Fibroblast of lung (primary cell): ENCODE measurements at regions not wholly inside any gene's neighbourhood (a gene's known extent, or its start where the extent isn't known, plus 50 kb on each side); places are given as distances from the start of the nearest gene placed in this dataset.

ENCODE experiments used
- DNase-seq, 2 donors: peaks; one replicate each; pipeline versions ENCODE4 v3.0.0 to v3.0.0-alpha.2; 2010; ENCODE audit warnings: low read depth in 2 of 2
- H2AFZ ChIP-seq: 2 replicates; pipeline ENCODE4 v1.5.1; 2012; ENCODE audit warnings: low read length, control low read depth, inconsistent platforms
- H3K27ac ChIP-seq: 2 replicates; pipeline ENCODE4 v1.5.1; 2011; ENCODE audit warnings: low read length, control low read depth; ENCODE audit not compliant: insufficient read depth
- H3K27me3 ChIP-seq: 2 replicates; pipeline ENCODE4 v1.5.1; 2011; ENCODE audit warnings: mild to moderate bottlenecking, low read length; ENCODE audit not compliant: control insufficient read depth, insufficient read depth
- H3K36me3 ChIP-seq: 2 replicates; pipeline ENCODE4 v1.5.1; 2011; ENCODE audit warnings: low read length; ENCODE audit not compliant: control insufficient read depth, insufficient read depth
- H3K4me1 ChIP-seq: 2 replicates; pipeline ENCODE4 v1.5.1; 2011; ENCODE audit warnings: low read length; ENCODE audit not compliant: control insufficient read depth, insufficient read depth; ENCODE audit errors: extremely low read depth
- H3K4me2 ChIP-seq: 2 replicates; pipeline ENCODE4 v1.5.1; 2011; ENCODE audit warnings: low read length, control low read depth; ENCODE audit not compliant: insufficient read depth; ENCODE audit errors: extremely low read depth
- H3K4me3 ChIP-seq, 4 experiments: fragments of 200-600 bp in 1 of 4; sonication (generic) in 1 of 4; replicated peaks in 1 of 4; 2 replicates each; pipeline ENCODE4 v1.5.1; 2011 to 2016; ENCODE audit warnings: low read length in 4 of 4, low read depth in 3 of 4, mild to moderate bottlenecking in 3 of 4, control low read depth in 2 of 4, inconsistent platforms in 1 of 4, mixed read lengths in 1 of 4; ENCODE audit not compliant: insufficient read depth in 1 of 4; ENCODE audit errors: control extremely low read depth in 1 of 4
- H3K79me2 ChIP-seq: 2 replicates; pipeline ENCODE4 v1.5.1; 2012; ENCODE audit warnings: mild to moderate bottlenecking, low read length, inconsistent platforms; ENCODE audit not compliant: control insufficient read depth, insufficient read depth
- H3K9ac ChIP-seq: 2 replicates; pipeline ENCODE4 v1.5.1; 2011; ENCODE audit warnings: mild to moderate bottlenecking, low read length, control low read depth; ENCODE audit not compliant: insufficient read depth
- H3K9me3 ChIP-seq: 2 replicates; pipeline ENCODE4 v1.5.1; 2012; ENCODE audit warnings: low read depth, low read length; ENCODE audit not compliant: control insufficient read depth, insufficient read depth
- H4K20me1 ChIP-seq: 2 replicates; pipeline ENCODE4 v1.5.1; 2011; ENCODE audit warnings: low read length; ENCODE audit not compliant: control insufficient read depth, insufficient read depth; ENCODE audit errors: extremely low read depth
- EZH2 ChIP-seq: IDR thresholded peaks from 2 replicates; pipeline ENCODE4 v1.5.1; 2012; ENCODE audit warnings: low read length, control low read depth, mild to moderate bottlenecking; ENCODE audit errors: missing control alignments
- TF ChIP-seq, protein P1 (sequence below), 2 donors: IDR thresholded peaks in 1 of 2; conservative IDR thresholded peaks in 1 of 2; 1 replicate in 1 of 2; 2 replicates in 1 of 2; pipeline ENCODE4 v1.5.1; 2011 to 2012; ENCODE audit warnings: low read length in 2 of 2, control low read depth in 1 of 2, inconsistent platforms in 1 of 2, low read depth in 1 of 2, mild to moderate bottlenecking in 1 of 2

DNA sequence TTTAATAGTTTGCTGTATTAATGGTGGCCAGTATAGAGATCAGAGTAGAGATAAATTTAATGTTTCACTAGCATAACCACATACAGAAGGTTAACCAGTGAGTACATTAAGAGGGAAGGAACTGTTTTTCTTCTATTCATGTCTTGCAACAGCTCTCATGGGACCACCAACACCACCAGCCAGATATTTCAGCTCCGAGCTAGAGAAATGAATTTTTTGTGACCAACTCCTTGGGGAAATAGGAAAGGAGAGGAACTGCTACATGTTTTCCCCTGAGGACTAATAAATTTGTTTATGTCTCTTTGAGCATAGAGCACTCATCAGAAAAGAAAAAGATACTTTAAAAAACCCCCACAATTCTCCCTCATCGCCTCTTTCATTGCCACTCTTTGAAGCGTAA is 247.5 kb downstream of the MBNL1 start:
- H3K27ac ChIP-seq = no peak overlapping the region
- no peak overlapping the region for H2AFZ ChIP-seq
- H3K9me3 ChIP-seq = no peaks in the 10 kb centered on the region
- no peaks in the 10 kb centered on the region for H3K27me3 ChIP-seq
- no peak overlapping the region for H3K9ac ChIP-seq
- TF ChIP-seq, protein P1, sequence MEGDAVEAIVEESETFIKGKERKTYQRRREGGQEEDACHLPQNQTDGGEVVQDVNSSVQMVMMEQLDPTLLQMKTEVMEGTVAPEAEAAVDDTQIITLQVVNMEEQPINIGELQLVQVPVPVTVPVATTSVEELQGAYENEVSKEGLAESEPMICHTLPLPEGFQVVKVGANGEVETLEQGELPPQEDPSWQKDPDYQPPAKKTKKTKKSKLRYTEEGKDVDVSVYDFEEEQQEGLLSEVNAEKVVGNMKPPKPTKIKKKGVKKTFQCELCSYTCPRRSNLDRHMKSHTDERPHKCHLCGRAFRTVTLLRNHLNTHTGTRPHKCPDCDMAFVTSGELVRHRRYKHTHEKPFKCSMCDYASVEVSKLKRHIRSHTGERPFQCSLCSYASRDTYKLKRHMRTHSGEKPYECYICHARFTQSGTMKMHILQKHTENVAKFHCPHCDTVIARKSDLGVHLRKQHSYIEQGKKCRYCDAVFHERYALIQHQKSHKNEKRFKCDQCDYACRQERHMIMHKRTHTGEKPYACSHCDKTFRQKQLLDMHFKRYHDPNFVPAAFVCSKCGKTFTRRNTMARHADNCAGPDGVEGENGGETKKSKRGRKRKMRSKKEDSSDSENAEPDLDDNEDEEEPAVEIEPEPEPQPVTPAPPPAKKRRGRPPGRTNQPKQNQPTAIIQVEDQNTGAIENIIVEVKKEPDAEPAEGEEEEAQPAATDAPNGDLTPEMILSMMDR (conservative IDR thresholded peaks at IDR 0.05 in 1 of 2, IDR thresholded peaks at IDR 0.05 in 1 of 2; ENCODE audit: low read depth in 1 of 2, low read length in 2 of 2) = no peak
- no peak for TF ChIP-seq EZH2
- no peaks in the 10 kb centered on the region for H3K4me1 ChIP-seq
- no peak for DNase-seq
- H3K79me2 ChIP-seq = no peaks in the 10 kb centered on the region
- H4K20me1 ChIP-seq = no peaks in the 10 kb centered on the region
- no peaks in the 10 kb centered on the region for H3K36me3 ChIP-seq
- no peak overlapping the region for H3K4me2 ChIP-seq
- H3K4me3 ChIP-seq = no peak overlapping the region

- no peak overlapping the region for H3K9ac ChIP-seq
- no peaks in the 10 kb centered on the region for H3K36me3 ChIP-seq
- TF ChIP-seq, protein P1 (conservative IDR thresholded peaks at IDR 0.05 in 1 of 2, IDR thresholded peaks at IDR 0.05 in 1 of 2; ENCODE audit: low read depth in 1 of 2, low read length in 2 of 2) = no peak
- no peak for TF ChIP-seq EZH2
- no peak overlapping the region for H3K27ac ChIP-seq
- H4K20me1 ChIP-seq = no peaks in the 10 kb centered on the region
- no peaks in the 10 kb centered on the region for H3K79me2 ChIP-seq
- H3K4me2 ChIP-seq = no peak overlapping the region
- H3K4me1 ChIP-seq = no peaks in the 10 kb centered on the region
- H3K9me3 ChIP-seq = no peaks in the 10 kb centered on the region
- no peak overlapping the region for H2AFZ ChIP-seq
- H3K27me3 ChIP-seq = no peaks in the 10 kb centered on the region
- no peak overlapping the region for H3K4me3 ChIP-seq
- no peak for DNase-seq
Observed at GRCh38 chr3:152517502-152517901, 248.8 kb downstream of the MBNL1 start.

GRCh38 chr3:152518346-152518745 is 249.6 kb downstream of the MBNL1 start:
- H2AFZ ChIP-seq = no peak overlapping the region
- no peak overlapping the region for H3K27ac ChIP-seq
- no peaks in the 10 kb centered on the region for H4K20me1 ChIP-seq
- no peaks in the 10 kb centered on the region for H3K79me2 ChIP-seq
- H3K9ac ChIP-seq = no peak overlapping the region
- TF ChIP-seq, protein P1 (conservative IDR thresholded peaks at IDR 0.05 in 1 of 2, IDR thresholded peaks at IDR 0.05 in 1 of 2; ENCODE audit: low read depth in 1 of 2, low read length in 2 of 2) = no peak
- TF ChIP-seq EZH2 = no peak
- no peaks in the 10 kb centered on the region for H3K4me1 ChIP-seq
- DNase-seq = no peak
- no peaks in the 10 kb centered on the region for H3K27me3 ChIP-seq
- H3K9me3 ChIP-seq = no peaks in the 10 kb centered on the region
- no peak overlapping the region for H3K4me3 ChIP-seq
- H3K4me2 ChIP-seq = no peak overlapping the region
- no peaks in the 10 kb centered on the region for H3K36me3 ChIP-seq
